Erythroblast (primary cell): ENCODE measurements at regions not wholly inside any gene's neighbourhood (a gene's known extent, or its start where the extent isn't known, plus 50 kb on each side); places are given as distances from the start of the nearest gene placed in this dataset.

Experiments used
- GATA1 ChIP-seq: IDR thresholded peaks from 2 replicates; pipeline ENCODE4 v1.6.1; 2011; ENCODE audit warnings: low read depth, mild to moderate bottlenecking, control low read depth, low read length, moderate library complexity
- POLR2A ChIP-seq: IDR thresholded peaks from 2 replicates; pipeline ENCODE4 v1.6.1; 2011; ENCODE audit warnings: mild to moderate bottlenecking, low read length

GRCh38 chr17:63364387-63364786 is 81.7 kb downstream of the CYB561 start:
- TF ChIP-seq POLR2A (no peak), GATA1 (no peak)
